Neural progenitor cell (in vitro differentiated cells): ENCODE measurements at regions not wholly inside any gene's neighbourhood (a gene's known extent, or its start where the extent isn't known, plus 50 kb on each side); places are given as distances from the start of the nearest gene placed in this dataset.

ENCODE experiments used
- DNase-seq: peaks from one replicate; pipeline ENCODE4 v3.0.0-alpha.2; 2016; ENCODE audit warnings: low spot score
- H2AFZ ChIP-seq: fragments of 200-600 bp; sonication (generic); replicated peaks from 2 replicates; pipeline ENCODE4 v1.6.1; 2016; ENCODE audit warnings: antibody characterized with exemption
- H3F3A ChIP-seq: fragments of 200-600 bp; sonication (generic); 2 replicates; pipeline ENCODE4 v1.6.1; 2016; ENCODE audit warnings: antibody characterized with exemption, low read depth
- H3K27ac ChIP-seq: fragments of 200-600 bp; sonication (generic); 2 replicates; pipeline ENCODE4 v1.5.1; 2016; ENCODE audit warnings: mild to moderate bottlenecking
- H3K27me3 ChIP-seq: fragments of 200-600 bp; sonication (generic); 2 replicates; pipeline ENCODE4 v1.6.1; 2016; ENCODE audit warnings: mild to moderate bottlenecking, moderate library complexity
- H3K36me3 ChIP-seq: fragments of 200-600 bp; sonication (generic); 2 replicates; pipeline ENCODE4 v1.5.1; 2016
- H3K4me1 ChIP-seq: fragments of 200-600 bp; sonication (generic); 2 replicates; pipeline ENCODE4 v1.6.1; 2016; ENCODE audit warnings: mixed run types
- H3K4me2 ChIP-seq: fragments of 200-600 bp; sonication (generic); 2 replicates; pipeline ENCODE4 v1.6.1; 2016
- H3K4me3 ChIP-seq: fragments of 200-600 bp; sonication (generic); 2 replicates; pipeline ENCODE4 v1.5.1; 2016
- H3K79me2 ChIP-seq: fragments of 200-600 bp; sonication (generic); 2 replicates; pipeline ENCODE4 v1.6.1; 2016; ENCODE audit warnings: low read depth
- H3K9ac ChIP-seq: fragments of 200-600 bp; sonication (generic); 2 replicates; pipeline ENCODE4 v1.6.1; 2016
- H3K9me3 ChIP-seq: fragments of 200-600 bp; sonication (generic); 2 replicates; pipeline ENCODE4 v1.5.1; 2016; ENCODE audit warnings: low read depth
- H4K20me1 ChIP-seq: fragments of 200-600 bp; sonication (generic); 2 replicates; pipeline ENCODE4 v1.6.1; 2016; ENCODE audit warnings: low read depth
- H3K27ac Mint-ChIP-seq: 3 replicates; pipeline ENCODE4 v1.8.0; 2021; ENCODE audit warnings: mixed read lengths
- H3K27me3 Mint-ChIP-seq: 2 replicates; pipeline ENCODE4 v1.8.0; 2022; ENCODE audit warnings: low read depth, mild to moderate bottlenecking, inconsistent platforms, moderate library complexity, mixed read lengths; ENCODE audit not compliant: insufficient read depth
- H3K36me3 Mint-ChIP-seq: 3 replicates; pipeline ENCODE4 v1.8.0; 2021; ENCODE audit warnings: mixed read lengths
- H3K4me1 Mint-ChIP-seq: 3 replicates; pipeline ENCODE4 v1.8.0; 2021; ENCODE audit warnings: mixed read lengths
- H3K4me3 Mint-ChIP-seq: 3 replicates; pipeline ENCODE4 v1.8.0; 2021; ENCODE audit warnings: mild to moderate bottlenecking, moderate library complexity, mixed read lengths
- H3K9me3 Mint-ChIP-seq: 3 replicates; pipeline ENCODE4 v1.8.0; 2020; ENCODE audit warnings: mixed read lengths
- CTCF ChIP-seq: fragments of 200-600 bp; sonication (generic); IDR thresholded peaks from 2 replicates; pipeline ENCODE4 v1.5.1; 2017; ENCODE audit warnings: antibody characterized with exemption, mild to moderate bottlenecking
- EZH2 ChIP-seq: fragments of 200-600 bp; sonication (generic); IDR thresholded peaks from 2 replicates; pipeline ENCODE4 v1.6.1; 2017; ENCODE audit warnings: antibody characterized with exemption, mild to moderate bottlenecking, moderate library complexity
- EZH2phosphoT487 ChIP-seq: fragments of 200-600 bp; sonication (generic); IDR thresholded peaks from 2 replicates; pipeline ENCODE4 v1.6.1; 2017; ENCODE audit warnings: antibody characterized with exemption

DNA sequence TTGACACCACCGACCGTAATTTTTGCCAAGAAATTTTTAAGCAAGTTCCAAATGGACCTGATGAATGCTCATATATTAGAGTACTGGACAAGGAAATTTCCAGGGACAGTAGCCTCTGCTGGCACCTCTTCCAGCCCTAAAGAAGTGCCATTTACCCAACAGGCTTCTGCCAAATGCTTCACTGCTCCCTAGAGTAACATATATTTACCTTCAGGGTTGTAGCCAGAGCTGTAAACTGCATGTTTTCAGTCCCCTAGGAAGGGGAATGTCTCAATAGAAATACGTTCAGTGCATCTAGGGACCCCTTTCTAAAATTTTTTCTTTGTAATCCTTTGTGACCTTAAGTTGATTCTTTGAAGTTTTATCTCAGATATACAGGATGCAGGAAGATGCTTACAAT, 143.1 kb upstream of the SMAD1 start:
- no peak overlapping the region for H2AFZ ChIP-seq
- H3K9ac ChIP-seq: no peak overlapping the region
- no peaks in the 10 kb centered on the region for H4K20me1 ChIP-seq
- Mint-ChIP-seq H3K4me1 (no peaks in the 10 kb centered on the region), H3K27me3 (no peaks in the 10 kb centered on the region), H3K4me3 (no peak overlapping the region), H3K9me3 (no peaks in the 10 kb centered on the region), H3K27ac (no peak overlapping the region), H3K36me3 (no peaks in the 10 kb centered on the region)
- H3K4me2 ChIP-seq: no peak overlapping the region
- no peaks in the 10 kb centered on the region for H3K79me2 ChIP-seq
- no peaks in the 10 kb centered on the region for H3K4me1 ChIP-seq
- TF ChIP-seq EZH2 (no peak), CTCF (no peak), EZH2phosphoT487 (no peak)
- no peak overlapping the region for H3K4me3 ChIP-seq
- H3F3A ChIP-seq: no peaks in the 10 kb centered on the region
- no peaks in the 10 kb centered on the region for H3K9me3 ChIP-seq
- no peaks in the 10 kb centered on the region for H3K36me3 ChIP-seq
- H3K27ac ChIP-seq: no peak overlapping the region
- no peaks in the 10 kb centered on the region for H3K27me3 ChIP-seq
- no peak for DNase-seq

DNA sequence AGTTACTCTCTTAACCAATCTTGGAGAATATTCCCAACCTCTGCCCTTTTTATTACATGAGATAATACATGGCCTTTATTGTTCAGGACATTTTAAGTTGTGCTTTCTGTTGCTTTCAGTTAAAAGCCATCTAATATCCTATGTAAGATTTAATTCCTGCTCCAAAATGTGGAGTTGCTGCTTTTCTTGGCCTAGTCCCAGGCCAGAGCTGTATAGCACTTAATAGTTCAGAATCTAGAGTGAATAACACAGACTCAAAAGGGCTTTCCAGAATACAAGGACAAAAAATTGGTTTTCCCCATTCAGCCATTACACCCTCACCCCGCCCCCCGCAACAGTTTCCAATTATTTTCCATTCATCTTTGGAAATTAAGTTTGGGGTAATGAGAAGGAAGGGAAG, 144.3 kb upstream of the SMAD1 start:
- DNase-seq: no peak
- no peaks in the 10 kb centered on the region for H3K27me3 ChIP-seq
- Mint-ChIP-seq H3K27me3 (no peaks in the 10 kb centered on the region), H3K36me3 (no peaks in the 10 kb centered on the region), H3K4me1 (no peaks in the 10 kb centered on the region), H3K27ac (no peak overlapping the region), H3K4me3 (no peak overlapping the region), H3K9me3 (no peaks in the 10 kb centered on the region)
- no peak overlapping the region for H3K4me2 ChIP-seq
- no peak overlapping the region for H2AFZ ChIP-seq
- no peaks in the 10 kb centered on the region for H4K20me1 ChIP-seq
- no peaks in the 10 kb centered on the region for H3F3A ChIP-seq
- H3K79me2 ChIP-seq: no peaks in the 10 kb centered on the region
- H3K36me3 ChIP-seq: no peaks in the 10 kb centered on the region
- no peak overlapping the region for H3K4me3 ChIP-seq
- no peaks in the 10 kb centered on the region for H3K9me3 ChIP-seq
- TF ChIP-seq EZH2: no peak
- H3K4me1 ChIP-seq: no peaks in the 10 kb centered on the region
- no peak overlapping the region for H3K27ac ChIP-seq
- H3K9ac ChIP-seq: no peak overlapping the region

- no peak overlapping the region for H3K9ac ChIP-seq
- Mint-ChIP-seq H3K27ac (no peak overlapping the region), H3K27me3 (no peaks in the 10 kb centered on the region), H3K4me3 (no peak overlapping the region), H3K36me3 (no peaks in the 10 kb centered on the region), H3K4me1 (no peaks in the 10 kb centered on the region), H3K9me3 (no peaks in the 10 kb centered on the region)
- H3F3A ChIP-seq: no peaks in the 10 kb centered on the region
- H3K27ac ChIP-seq: no peak overlapping the region
- no peaks in the 10 kb centered on the region for H3K4me1 ChIP-seq
- DNase-seq: no peak
- no peaks in the 10 kb centered on the region for H3K79me2 ChIP-seq
- TF ChIP-seq EZH2phosphoT487: no peak
- TF ChIP-seq CTCF: no peak
- TF ChIP-seq EZH2: no peak
- H3K4me2 ChIP-seq: no peak overlapping the region
- H3K4me3 ChIP-seq: no peak overlapping the region
- H3K36me3 ChIP-seq: no peaks in the 10 kb centered on the region
- no peaks in the 10 kb centered on the region for H3K27me3 ChIP-seq
- no peaks in the 10 kb centered on the region for H4K20me1 ChIP-seq
- H2AFZ ChIP-seq: no peak overlapping the region
- H3K9me3 ChIP-seq: no peaks in the 10 kb centered on the region
Observed at GRCh38 chr4:145333786-145334185, 147.9 kb upstream of the SMAD1 start.

- Histone ChIP-seq H3K4me3 (no peak overlapping the region), H3K9me3 (no peaks in the 10 kb centered on the region), H3K4me2 (no peak overlapping the region), H3K4me1 (no peaks in the 10 kb centered on the region), H4K20me1 (no peaks in the 10 kb centered on the region), H2AFZ (no peak overlapping the region), H3K27ac (no peak overlapping the region), H3K9ac (no peak overlapping the region), H3K27me3 (no peaks in the 10 kb centered on the region), H3F3A (no peaks in the 10 kb centered on the region), H3K79me2 (no peaks in the 10 kb centered on the region), H3K36me3 (no peaks in the 10 kb centered on the region)
- no peak overlapping the region for H3K27ac Mint-ChIP-seq
- no peaks in the 10 kb centered on the region for H3K9me3 Mint-ChIP-seq
- H3K27me3 Mint-ChIP-seq: no peaks in the 10 kb centered on the region
- DNase-seq: no peak
- no peaks in the 10 kb centered on the region for H3K4me1 Mint-ChIP-seq
- H3K4me3 Mint-ChIP-seq: no peak overlapping the region
- no peaks in the 10 kb centered on the region for H3K36me3 Mint-ChIP-seq
- TF ChIP-seq EZH2 (no peak), EZH2phosphoT487 (no peak), CTCF (no peak)
Observed at GRCh38 chr4:145326491-145326890, 146.1 kb upstream of the OTUD4 start.
